ENCODE measurements at regions not wholly inside any gene's neighbourhood (a gene's known extent, or its start where the extent isn't known, plus 50 kb on each side); places are given as distances from the start of the nearest gene placed in this dataset.

DNA sequence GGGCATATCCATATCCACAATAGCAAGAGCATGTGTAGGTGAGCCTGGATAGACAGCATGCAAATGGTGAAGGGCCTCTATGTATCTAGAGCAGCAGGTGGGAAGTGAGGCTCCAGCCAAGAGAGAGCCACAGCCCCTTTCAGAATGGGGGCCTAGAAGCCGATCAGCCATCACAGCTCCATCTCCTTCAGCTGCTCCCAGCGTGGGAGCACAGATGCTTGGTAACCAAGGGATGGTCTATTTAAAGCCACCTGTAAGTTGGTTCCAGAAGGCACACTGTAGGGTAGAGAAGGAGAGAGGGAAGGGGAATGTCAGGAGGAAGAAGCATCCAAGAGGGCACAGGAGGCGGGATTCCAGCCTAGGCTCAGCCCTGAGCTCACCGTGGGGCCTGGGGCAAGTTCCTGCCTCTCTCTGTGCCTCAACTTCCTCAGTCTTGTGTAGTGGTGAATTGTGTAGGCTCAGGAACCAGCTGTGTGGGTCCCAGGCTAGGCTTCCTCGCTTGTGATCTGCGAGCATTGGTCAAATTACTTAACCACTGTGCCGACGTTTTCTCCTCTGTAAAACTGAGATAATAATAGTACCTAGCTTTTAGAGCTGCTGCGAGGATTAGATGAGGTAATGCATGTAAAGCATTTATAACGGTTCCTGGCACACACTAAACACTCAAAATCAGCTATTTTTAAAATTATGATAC lies 122.9 kb upstream of the NAV2 start:
- Histone ChIP-seq H3K4me1 (no peaks in the 10 kb centered on the region), H3K27ac (no peak overlapping the region), H3K9me3 (no peaks in the 10 kb centered on the region), H3K36me3 (no peaks in the 10 kb centered on the region), H3K27me3 (no peaks in the 10 kb centered on the region), H3K4me3 (no peak overlapping the region)
- ATAC-seq (ENCODE audit: low FRiP score in 2 of 2) (no peak), DNase-seq (no peak)
- 85 to 86% methylated on average over 10 of the region's 10 CpGs for WGBS, 2 donors
- TF ChIP-seq POLR2A (IDR thresholded peaks at IDR 0.05) (no peak), EP300 (IDR thresholded peaks at IDR 0.05) (no peak), POLR2AphosphoS5 (IDR thresholded peaks at IDR 0.05) (no peak)
- TF ChIP-seq, protein P1, sequence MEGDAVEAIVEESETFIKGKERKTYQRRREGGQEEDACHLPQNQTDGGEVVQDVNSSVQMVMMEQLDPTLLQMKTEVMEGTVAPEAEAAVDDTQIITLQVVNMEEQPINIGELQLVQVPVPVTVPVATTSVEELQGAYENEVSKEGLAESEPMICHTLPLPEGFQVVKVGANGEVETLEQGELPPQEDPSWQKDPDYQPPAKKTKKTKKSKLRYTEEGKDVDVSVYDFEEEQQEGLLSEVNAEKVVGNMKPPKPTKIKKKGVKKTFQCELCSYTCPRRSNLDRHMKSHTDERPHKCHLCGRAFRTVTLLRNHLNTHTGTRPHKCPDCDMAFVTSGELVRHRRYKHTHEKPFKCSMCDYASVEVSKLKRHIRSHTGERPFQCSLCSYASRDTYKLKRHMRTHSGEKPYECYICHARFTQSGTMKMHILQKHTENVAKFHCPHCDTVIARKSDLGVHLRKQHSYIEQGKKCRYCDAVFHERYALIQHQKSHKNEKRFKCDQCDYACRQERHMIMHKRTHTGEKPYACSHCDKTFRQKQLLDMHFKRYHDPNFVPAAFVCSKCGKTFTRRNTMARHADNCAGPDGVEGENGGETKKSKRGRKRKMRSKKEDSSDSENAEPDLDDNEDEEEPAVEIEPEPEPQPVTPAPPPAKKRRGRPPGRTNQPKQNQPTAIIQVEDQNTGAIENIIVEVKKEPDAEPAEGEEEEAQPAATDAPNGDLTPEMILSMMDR (IDR thresholded peaks at IDR 0.05): no peak

DNA sequence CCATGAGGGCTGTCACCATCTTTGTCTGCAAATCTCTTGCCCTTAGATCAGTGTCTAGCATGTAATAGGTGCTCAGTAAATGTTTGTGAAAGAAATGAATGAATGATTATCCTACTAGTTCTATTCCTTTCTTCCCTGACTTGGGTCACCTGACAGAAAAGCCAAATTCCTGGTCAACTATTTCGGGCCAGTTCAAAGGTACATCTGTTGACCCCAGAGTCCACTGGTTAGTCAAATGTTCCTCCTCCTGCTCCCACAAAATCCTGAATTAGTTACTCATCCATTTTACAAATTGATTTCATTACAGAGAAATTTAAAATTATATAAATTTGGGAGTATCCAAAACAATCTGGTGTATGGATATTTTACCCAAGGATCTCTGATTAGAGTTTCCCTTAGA lies 124.7 kb upstream of the NAV2 start:
- ATAC-seq (ENCODE audit: low FRiP score in 2 of 2): no peak
- DNase-seq: no peak
- 86 to 90% methylated on average over 1 of the region's 1 CpG for WGBS, 2 donors

DNA sequence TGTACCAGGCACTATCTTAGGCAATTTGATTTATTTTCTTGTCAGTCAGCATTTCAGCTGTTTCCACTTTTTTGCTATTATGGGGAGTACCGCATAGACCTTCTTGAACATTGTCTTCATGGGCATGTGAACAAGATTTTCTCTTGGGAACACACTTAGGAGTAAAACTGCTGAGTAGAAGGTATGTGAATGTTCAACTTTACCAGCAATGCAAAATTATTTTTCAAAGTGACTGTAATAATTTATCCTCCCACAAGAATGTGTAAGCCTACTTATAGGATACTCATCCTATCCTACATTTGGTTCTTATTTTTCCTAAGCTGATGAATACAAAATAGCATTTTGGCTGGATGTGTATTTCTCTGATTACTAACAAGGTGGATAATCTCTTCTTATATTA lies 132.0 kb upstream of the NAV2 start:
- DNase-seq (no peak), ATAC-seq (ENCODE audit: low FRiP score in 2 of 2) (no peak)
- TF ChIP-seq POLR2A (IDR thresholded peaks at IDR 0.05) (no peak), EP300 (IDR thresholded peaks at IDR 0.05) (no peak), POLR2AphosphoS5 (IDR thresholded peaks at IDR 0.05) (no peak)
- TF ChIP-seq, protein P1 (IDR thresholded peaks at IDR 0.05): no peak
- H3K4me1 ChIP-seq: peaks cover 24 to 30% (median 25%) of the 10 kb centered on the region in 4 donors
- no peaks in the 10 kb centered on the region for H3K36me3 ChIP-seq
- no peak overlapping the region for H3K4me3 ChIP-seq
- H3K27ac ChIP-seq: no peak overlapping the region
- no peaks in the 10 kb centered on the region for H3K27me3 ChIP-seq
- 89 to 97% methylated on average over 1 of the region's 1 CpG for WGBS, 2 donors
- no peaks in the 10 kb centered on the region for H3K9me3 ChIP-seq

More for the DNA sequence above, 124.7 kb upstream of the NAV2 start:
- Histone ChIP-seq H3K4me1 (no peaks in the 10 kb centered on the region), H3K27ac (no peak overlapping the region), H3K9me3 (no peaks in the 10 kb centered on the region), H3K4me3 (no peak overlapping the region), H3K27me3 (no peaks in the 10 kb centered on the region), H3K36me3 (no peaks in the 10 kb centered on the region)
- TF ChIP-seq POLR2A (IDR thresholded peaks at IDR 0.05): no peak
- TF ChIP-seq, protein P1 (IDR thresholded peaks at IDR 0.05): no peak
- no peak for TF ChIP-seq EP300 (IDR thresholded peaks at IDR 0.05)
- TF ChIP-seq POLR2AphosphoS5 (IDR thresholded peaks at IDR 0.05): no peak

DNA sequence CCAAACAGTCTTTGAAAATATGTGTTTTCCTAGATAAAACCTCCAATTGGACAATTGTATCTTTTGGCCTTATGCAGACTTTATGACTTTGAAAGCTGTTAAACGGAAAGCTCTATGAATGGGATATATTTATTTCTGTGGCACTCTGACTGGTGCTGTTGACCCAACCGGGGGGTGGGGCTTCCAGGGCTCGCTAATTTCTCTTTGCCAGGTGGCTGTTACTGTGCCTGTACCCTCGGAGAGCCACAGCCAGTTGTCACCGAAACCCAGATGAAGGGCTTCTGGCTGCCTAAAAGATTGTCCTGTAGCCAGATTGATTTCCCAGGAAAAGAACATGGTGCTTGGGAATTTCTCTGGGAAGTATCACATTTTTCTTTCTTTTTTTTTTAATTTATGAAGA lies 132.7 kb upstream of the NAV2 start:
- H3K4me1 ChIP-seq: peaks cover 24 to 31% (median 27%) of the 10 kb centered on the region in 4 donors
- no peak for ATAC-seq (ENCODE audit: low FRiP score in 2 of 2)
- TF ChIP-seq, protein P1 (IDR thresholded peaks at IDR 0.05): no peak
- TF ChIP-seq POLR2A (IDR thresholded peaks at IDR 0.05) (no peak), EP300 (IDR thresholded peaks at IDR 0.05) (no peak), POLR2AphosphoS5 (IDR thresholded peaks at IDR 0.05) (no peak)
- no peak for DNase-seq
- H3K27ac ChIP-seq: peak overlapping the region in 1 of 4 donors; percentile 55
- H3K4me3 ChIP-seq: no peak overlapping the region
- H3K9me3 ChIP-seq: no peaks in the 10 kb centered on the region
- 86 to 96% methylated on average over 5 of the region's 5 CpGs for WGBS, 2 donors
- H3K36me3 ChIP-seq: no peaks in the 10 kb centered on the region
- no peaks in the 10 kb centered on the region for H3K27me3 ChIP-seq

DNA sequence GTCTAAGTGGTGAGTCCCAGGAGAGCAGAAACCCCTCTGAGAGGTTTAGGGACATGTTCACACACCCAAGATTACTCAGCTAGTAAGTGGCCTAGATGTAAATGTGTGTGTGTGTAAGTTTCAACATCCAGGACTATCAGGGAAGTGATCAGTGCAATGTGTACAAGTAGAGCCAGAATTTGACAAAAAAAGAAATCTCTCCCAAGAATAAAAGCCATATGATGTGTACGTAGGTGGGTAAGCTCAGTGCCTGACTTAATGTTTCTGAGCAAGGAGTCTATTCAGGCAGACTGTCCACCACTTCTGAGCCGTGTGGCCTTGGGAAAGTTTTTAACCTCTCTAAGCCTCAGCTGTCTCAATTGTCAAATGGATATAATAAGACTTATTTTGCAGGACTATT lies 133.8 kb upstream of the NAV2 start:
- no peak for ATAC-seq (ENCODE audit: low FRiP score in 2 of 2)

More for the DNA sequence above, 133.8 kb upstream of the NAV2 start:
- 91 to 93% methylated on average over 2 of the region's 2 CpGs for WGBS, 2 donors
- H3K9me3 ChIP-seq: no peaks in the 10 kb centered on the region
- DNase-seq: no peak
- H3K27me3 ChIP-seq: no peaks in the 10 kb centered on the region
- TF ChIP-seq, protein P1 (IDR thresholded peaks at IDR 0.05): no peak
- no peak for TF ChIP-seq POLR2A (IDR thresholded peaks at IDR 0.05)
- TF ChIP-seq EP300 (IDR thresholded peaks at IDR 0.05): no peak
- no peak for TF ChIP-seq POLR2AphosphoS5 (IDR thresholded peaks at IDR 0.05)
- no peaks in the 10 kb centered on the region for H3K36me3 ChIP-seq
- H3K4me1 ChIP-seq: peaks cover 24 to 31% (median 27%) of the 10 kb centered on the region in 4 donors
- H3K27ac ChIP-seq: peak overlapping the region; percentile 44 to 56 (median 50)
- H3K4me3 ChIP-seq: no peak overlapping the region

Measured in upper lobe of left lung (tissue), 6 donors.